Body of pancreas (tissue), 4 donors: ENCODE measurements at regions not wholly inside any gene's neighbourhood (a gene's known extent, or its start where the extent isn't known, plus 50 kb on each side); places are given as distances from the start of the nearest gene placed in this dataset.

Experiments used
- ATAC-seq: fragments of 150-250 bp; one replicate; pipeline ENCODE4 v1.9.1; 2016
- DNase-seq, 4 donors: peaks; one replicate each; pipeline ENCODE4 v3.0.0-alpha.2; 2019
- H3K27ac ChIP-seq, 4 donors: fragments of 200-600 bp; sonication (generic); 1 replicate in 3 of 4; 2 replicates in 1 of 4; pipeline versions ENCODE4 v1.5.1 to v1.6.1; 2016 to 2019; ENCODE audit warnings: mild to moderate bottlenecking in 1 of 4, mixed read lengths in 1 of 4, moderate library complexity in 1 of 4
- H3K27me3 ChIP-seq, 2 donors: fragments of 200-600 bp; sonication (generic); one replicate each; pipeline ENCODE4 v1.6.0; 2016; ENCODE audit warnings: mild to moderate bottlenecking in 1 of 2
- H3K36me3 ChIP-seq, 2 donors: fragments of 200-600 bp; sonication (generic); replicated peaks in 1 of 2; 2 replicates each; pipeline ENCODE4 v1.5.1; 2016; ENCODE audit warnings: low read depth in 2 of 2; ENCODE audit not compliant: insufficient read depth in 1 of 2
- H3K4me1 ChIP-seq: fragments of 200-600 bp; sonication (generic); one replicate; pipeline ENCODE4 v1.6.0; 2016
- H3K4me3 ChIP-seq, 2 donors: fragments of 200-600 bp; sonication (generic); 1 replicate in 1 of 2; 2 replicates in 1 of 2; pipeline ENCODE4 v1.5.1; 2016 to 2019
- H3K9me3 ChIP-seq, 3 donors: fragments of 200-600 bp; sonication (generic); 1 replicate in 2 of 3; 2 replicates in 1 of 3; pipeline ENCODE4 v1.5.1; 2016
- CTCF ChIP-seq, 7 experiments: fragments of 450-650 bp in 4 of 7; fragments of 200-600 bp in 3 of 7; sonication (generic) in 3 of 7; IDR thresholded peaks; one replicate each; pipeline ENCODE4 v1.5.1; 2016 to 2019; ENCODE audit warnings: antibody characterized with exemption in 7 of 7
- POLR2A ChIP-seq, 3 donors: fragments of 450-650 bp; IDR thresholded peaks; one replicate each; pipeline ENCODE4 v1.6.1; 2016; ENCODE audit warnings: antibody characterized with exemption in 3 of 3, mild to moderate bottlenecking in 2 of 3
- WGBS, 2 donors: methylation state at CpG; one replicate each; pipeline ENCODE4 v1.1.5; 2017; 5-methylcytosine and 5-hydroxymethylcytosine counted together
- intact Hi-C: fragments of 100-400 bp; cut with DNase I; formaldehyde crosslinking; loops from one replicate; pipeline ENCODE4 v1.15.1; 2023

- Histone ChIP-seq H3K4me3 (no peak overlapping the region), H3K4me1 (no peaks in the 10 kb centered on the region), H3K27ac (no peak overlapping the region), H3K27me3 (no peaks in the 10 kb centered on the region), H3K36me3 (no peaks in the 10 kb centered on the region), H3K9me3 (no peaks in the 10 kb centered on the region)
- WGBS, 2 donors, result 78 to 84% methylated on average over 20 to 25 of the region's 25 CpGs
- DNase-seq (no peak), ATAC-seq (no peak)
- TF ChIP-seq CTCF (IDR thresholded peaks at IDR 0.05) (no peak), POLR2A (IDR thresholded peaks at IDR 0.05) (no peak)
- intact Hi-C loops, result no loop called here
These were observed 271.7 kb downstream of the CTTN start for GRCh38 chr11:70669871-70670675.

GRCh38 chr11:70670676-70671034, 272.3 kb downstream of the CTTN start:
- no peak for TF ChIP-seq POLR2A (IDR thresholded peaks at IDR 0.05)
- TF ChIP-seq CTCF (IDR thresholded peaks at IDR 0.05), result no peak
- Histone ChIP-seq H3K9me3 (no peaks in the 10 kb centered on the region), H3K4me3 (no peak overlapping the region), H3K27ac (no peak overlapping the region), H3K4me1 (no peaks in the 10 kb centered on the region), H3K27me3 (no peaks in the 10 kb centered on the region), H3K36me3 (no peaks in the 10 kb centered on the region)
- no peak for DNase-seq
- no peak for ATAC-seq
- intact Hi-C loops, result no loop called here
- WGBS, 2 donors, result 90 to 97% methylated on average over 8 to 15 of the region's 15 CpGs

GRCh38 chr11:70671083-70671482, 272.8 kb downstream of the CTTN start:
- no peak for DNase-seq
- H3K27me3 ChIP-seq, result no peaks in the 10 kb centered on the region
- H3K27ac ChIP-seq, result no peak overlapping the region
- ATAC-seq, result no peak
- no peak for TF ChIP-seq CTCF (IDR thresholded peaks at IDR 0.05)
- TF ChIP-seq POLR2A (IDR thresholded peaks at IDR 0.05), result no peak
- no peak overlapping the region for H3K4me3 ChIP-seq
- intact Hi-C loops, result no loop called here
- no peaks in the 10 kb centered on the region for H3K9me3 ChIP-seq
- H3K4me1 ChIP-seq, result no peaks in the 10 kb centered on the region
- H3K36me3 ChIP-seq, result no peaks in the 10 kb centered on the region
- 63 to 72% methylated on average over 18 to 19 of the region's 19 CpGs for WGBS, 2 donors

GRCh38 chr11:70671611-70672010, 273.3 kb downstream of the CTTN start:
- Histone ChIP-seq H3K9me3 (no peaks in the 10 kb centered on the region), H3K27me3 (no peaks in the 10 kb centered on the region), H3K36me3 (no peaks in the 10 kb centered on the region), H3K4me3 (no peak overlapping the region), H3K4me1 (no peaks in the 10 kb centered on the region), H3K27ac (no peak overlapping the region)
- no peak for ATAC-seq
- intact Hi-C loops, result no loop called here
- no peak for TF ChIP-seq CTCF (IDR thresholded peaks at IDR 0.05)
- no peak for DNase-seq
- 74 to 90% methylated on average over 3 to 5 of the region's 5 CpGs for WGBS, 2 donors
